Muscle of arm (tissue), 1 donor: ENCODE measurements at regions not wholly inside any gene's neighbourhood (a gene's known extent, or its start where the extent isn't known, plus 50 kb on each side); places are given as distances from the start of the nearest gene placed in this dataset.
"Not testable (repeated sequence)": the region's sequence is repeated elsewhere in the genome, so short reads cannot be mapped to it uniquely, and the experiment has no call there.

Source experiments
- DNase-seq: peaks from one replicate; pipeline ENCODE4 v3.0.0-alpha.2; 2013

DNA sequence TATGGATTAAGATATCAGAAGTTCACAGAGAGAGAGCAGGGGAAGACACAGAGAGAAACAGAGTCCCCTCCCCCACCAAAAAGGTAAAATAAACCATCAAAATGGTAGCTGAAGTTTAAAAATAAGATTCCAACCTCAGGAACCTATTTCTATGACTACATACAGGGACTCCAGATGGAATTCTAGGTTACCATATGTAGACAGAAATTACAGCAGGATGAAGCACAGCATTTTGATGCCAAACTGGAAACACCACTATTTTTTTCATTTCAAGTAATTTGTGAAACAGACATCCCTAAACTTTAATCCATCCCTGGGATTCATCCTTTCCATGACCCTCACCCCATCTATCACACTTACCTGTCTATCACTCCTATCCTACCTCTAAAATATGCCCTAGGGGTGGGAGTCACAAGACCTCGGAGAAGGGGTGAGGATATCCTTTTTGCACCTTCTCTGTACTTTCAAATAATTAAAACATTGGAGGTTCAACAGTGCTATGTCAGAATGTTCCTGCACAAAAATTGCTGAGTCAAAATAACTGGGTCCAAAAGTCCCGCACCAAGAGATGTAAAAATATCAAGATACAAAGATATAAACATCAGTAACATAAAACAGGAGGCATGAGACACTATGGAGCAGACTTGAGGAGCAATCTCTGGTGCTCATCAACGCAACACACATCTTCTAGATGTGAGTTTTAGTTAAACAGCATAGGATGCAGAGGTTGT is 344.5 kb upstream of the RASGEF1B start:
- DNase-seq, result no peak

DNA sequence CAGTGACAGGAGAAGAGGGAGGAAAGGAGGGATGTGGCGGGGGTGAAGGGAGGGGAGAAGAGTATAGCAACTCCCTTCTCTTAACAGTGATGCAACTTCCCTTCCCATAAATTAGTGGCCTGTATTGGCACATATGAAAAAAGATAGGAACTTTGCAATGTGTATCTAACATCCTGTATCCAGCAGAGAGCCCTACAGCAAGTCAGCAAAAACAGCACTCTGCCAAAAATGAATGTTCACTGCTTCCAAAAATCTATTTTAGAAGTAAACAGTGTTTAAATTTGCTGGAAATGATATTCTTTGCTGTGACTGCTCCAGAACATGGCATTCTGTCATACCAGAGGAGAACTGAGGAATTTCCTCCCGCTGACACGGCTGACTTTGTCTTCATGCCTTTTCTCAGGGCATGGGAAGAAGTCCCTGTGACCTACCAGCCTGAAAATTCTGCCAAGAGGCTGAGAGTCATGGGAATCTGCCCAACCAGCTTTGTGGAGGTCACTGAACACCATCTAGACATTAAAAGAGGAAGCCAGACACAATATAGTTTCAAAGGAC is 343.4 kb upstream of the RASGEF1B start:
- peak; percentile 31 for DNase-seq

GRCh38 chr4:81811562-81812293 is 340.0 kb upstream of the RASGEF1B start:
- DNase-seq, result no peak

- no peak for DNase-seq
Measured at GRCh38 chr4:81808011-81808672, 336.4 kb upstream of the RASGEF1B start.

GRCh38 chr4:81807386-81807785 is 335.7 kb upstream of the RASGEF1B start:
- DNase-seq, result no peak

DNA sequence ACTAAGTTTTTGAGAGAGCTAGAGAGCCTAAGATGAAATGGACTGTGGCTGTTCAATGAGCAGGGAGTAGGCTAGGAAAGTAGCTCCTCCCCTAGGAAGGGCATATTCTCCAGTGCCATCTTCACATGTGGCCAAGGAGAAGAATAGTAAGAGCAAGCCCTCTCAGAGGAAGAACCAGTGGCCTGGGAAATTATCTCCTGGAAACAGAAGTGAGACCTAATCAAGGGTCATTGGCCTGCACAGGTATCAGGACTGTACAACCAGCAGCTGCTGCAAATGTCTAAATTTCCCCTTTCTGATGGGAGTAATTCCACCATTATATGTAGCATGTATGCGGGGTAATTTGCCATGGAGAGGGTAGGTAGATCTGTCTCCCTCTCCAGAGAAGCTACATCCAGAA is 334.8 kb upstream of the RASGEF1B start:
- DNase-seq, result no peak

DNA sequence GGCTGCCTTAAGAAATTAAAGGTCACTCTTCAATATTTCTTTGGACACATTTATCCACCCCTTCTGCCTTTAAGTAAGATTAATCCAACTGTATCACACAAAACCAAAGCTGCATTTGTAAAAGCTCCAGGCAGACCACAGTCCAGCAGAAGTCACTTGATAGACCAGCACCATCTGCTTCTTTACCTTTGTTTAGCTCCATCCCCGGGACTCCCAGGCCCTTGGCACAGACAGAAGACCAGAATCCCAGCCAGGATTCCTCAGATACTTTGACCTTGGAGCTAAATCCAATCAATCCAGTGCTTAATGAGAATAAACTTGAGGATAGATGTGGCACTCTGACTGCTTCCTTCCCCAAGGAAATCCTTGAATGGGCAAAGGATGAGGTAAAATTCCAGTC is 333.1 kb upstream of the RASGEF1B start:
- no peak for DNase-seq

- no peak for DNase-seq
Measured at GRCh38 chr4:81802285-81802846, 330.7 kb upstream of the RASGEF1B start.

GRCh38 chr4:81799371-81799770 is 327.7 kb upstream of the RASGEF1B start:
- DNase-seq, result no peak

- no peak for DNase-seq
Measured at GRCh38 chr4:81796790-81797528, 325.3 kb upstream of the RASGEF1B start.

DNA sequence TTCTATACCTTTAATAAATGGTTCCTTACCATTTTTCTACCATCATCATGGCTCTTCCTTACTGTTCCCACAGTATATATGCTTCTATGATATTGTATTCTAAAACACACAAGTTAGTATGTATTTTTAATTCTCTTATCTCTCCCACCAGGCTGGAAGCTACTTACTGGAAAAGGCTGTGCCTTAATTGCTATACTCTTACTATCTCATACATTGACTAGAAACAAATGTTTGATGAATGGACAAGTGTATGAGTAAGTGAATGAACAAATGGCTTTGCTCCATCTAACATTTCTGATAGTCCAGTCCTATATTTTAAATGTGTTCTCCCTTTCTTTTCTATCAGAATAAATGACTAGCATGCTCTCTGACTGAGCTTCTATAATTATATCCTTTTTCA is 320.8 kb upstream of the RASGEF1B start:
- DNase-seq, result no peak

GRCh38 chr4:81790477-81790876 is 318.8 kb upstream of the RASGEF1B start:
- no peak for DNase-seq

GRCh38 chr4:81789741-81790399 is 318.2 kb upstream of the RASGEF1B start:
- no peak for DNase-seq

DNA sequence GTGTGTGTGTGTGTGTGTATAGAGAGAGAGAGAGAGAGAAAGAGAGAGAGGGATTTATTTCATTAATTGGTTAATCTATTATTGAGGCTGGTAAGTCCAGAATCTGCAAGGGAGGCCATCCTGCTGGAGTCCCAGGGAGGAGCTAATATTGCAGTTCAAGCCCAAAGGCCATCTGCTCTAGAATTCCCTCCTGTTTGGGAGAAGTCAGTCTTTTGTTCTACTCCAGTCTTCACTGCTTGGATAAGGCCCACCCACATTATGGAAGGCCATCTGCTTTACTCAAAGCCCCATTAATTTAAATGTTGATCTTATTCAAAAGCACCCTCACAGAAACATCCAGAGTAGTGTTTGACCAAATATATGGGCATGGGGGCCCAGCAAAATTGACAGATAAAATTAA is 317.5 kb upstream of the RASGEF1B start:
- no peak for DNase-seq

DNA sequence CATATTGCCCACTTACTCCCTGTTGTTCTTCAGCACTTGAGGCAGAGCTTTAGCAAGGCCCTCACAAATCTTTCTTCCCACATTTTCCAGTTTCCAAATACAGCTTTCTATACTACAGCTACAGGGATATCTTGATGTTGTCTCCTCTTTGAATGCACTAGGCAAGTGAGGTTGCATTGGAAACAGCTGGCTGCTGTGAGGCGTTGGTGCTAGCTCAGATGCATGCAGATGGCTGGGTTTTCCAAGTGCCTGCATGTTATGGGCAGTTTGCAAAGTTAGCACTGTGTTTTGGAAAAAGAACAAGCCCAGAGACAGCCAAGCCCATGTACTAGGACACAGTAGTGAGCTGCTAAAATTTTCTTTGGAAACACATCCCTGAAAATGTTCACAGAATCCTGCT is 315.1 kb upstream of the RASGEF1B start:
- no peak for DNase-seq

DNA sequence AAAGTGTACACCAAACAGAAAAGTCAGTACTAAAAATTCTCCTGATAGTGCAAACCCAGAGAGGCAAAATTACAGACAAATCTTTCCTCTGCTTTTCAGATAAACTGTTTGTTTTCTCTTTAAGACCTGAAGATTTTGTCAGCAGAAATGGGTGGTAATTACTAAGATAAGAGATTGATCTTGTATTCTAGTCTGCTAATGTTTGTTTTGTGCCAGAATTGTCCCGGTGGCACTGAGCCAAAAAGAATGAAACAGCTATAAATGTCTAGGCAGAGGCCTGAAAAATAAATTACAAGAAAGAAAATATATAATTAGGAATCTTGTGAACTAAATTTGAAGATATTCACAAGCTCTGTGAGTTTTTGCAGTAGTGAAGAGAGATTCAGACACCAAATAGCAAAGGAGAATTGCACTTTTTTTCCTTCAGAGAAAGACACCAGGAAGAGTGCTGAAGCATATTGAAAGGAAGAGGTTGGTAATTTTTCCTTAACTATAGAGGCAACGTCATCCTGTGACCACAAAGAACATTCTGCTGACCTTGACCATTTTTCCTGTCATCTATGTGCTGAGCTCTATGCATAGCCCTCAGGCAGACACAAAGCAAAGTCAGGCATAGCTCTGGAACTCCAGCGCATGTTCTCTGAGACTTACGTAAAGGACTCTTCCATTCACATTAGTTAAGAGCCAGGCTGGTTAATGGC is 314.5 kb upstream of the RASGEF1B start:
- peak; percentile 19 for DNase-seq

GRCh38 chr4:81785338-81785737 is 313.6 kb upstream of the RASGEF1B start:
- DNase-seq, result no peak

GRCh38 chr4:81783558-81783957 is 311.9 kb upstream of the RASGEF1B start:
- no peak for DNase-seq

DNA sequence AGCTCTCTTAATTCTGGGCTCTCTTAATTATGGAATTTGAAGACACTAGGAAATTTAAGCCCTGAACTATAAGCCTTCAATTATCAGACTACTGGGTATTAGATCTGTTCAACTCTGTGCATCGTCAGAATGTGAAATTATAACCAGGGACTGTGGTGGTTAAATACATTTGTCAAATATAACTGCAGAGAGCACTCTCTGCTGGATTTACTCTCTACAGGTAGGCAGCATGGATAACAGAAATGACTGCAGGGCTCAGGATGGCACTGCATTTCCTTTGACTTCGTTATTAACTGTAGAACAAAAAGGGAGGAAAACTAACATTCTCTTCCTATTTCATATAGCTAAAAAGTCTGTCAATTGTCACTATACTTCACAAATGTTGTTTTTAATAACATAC is 310.1 kb upstream of the RASGEF1B start:
- no peak for DNase-seq

- not testable (repeated sequence) for DNase-seq
Measured at GRCh38 chr4:81777718-81778117, 306.0 kb upstream of the RASGEF1B start.
